Epidermal melanocyte (primary cell): ENCODE measurements at regions not wholly inside any gene's neighbourhood (a gene's known extent, or its start where the extent isn't known, plus 50 kb on each side); places are given as distances from the start of the nearest gene placed in this dataset.

ENCODE experiments used
- DNase-seq: peaks from one replicate; pipeline ENCODE4 v3.0.0; 2011; ENCODE audit warnings: low spot score; ENCODE audit not compliant: insufficient read length

DNA sequence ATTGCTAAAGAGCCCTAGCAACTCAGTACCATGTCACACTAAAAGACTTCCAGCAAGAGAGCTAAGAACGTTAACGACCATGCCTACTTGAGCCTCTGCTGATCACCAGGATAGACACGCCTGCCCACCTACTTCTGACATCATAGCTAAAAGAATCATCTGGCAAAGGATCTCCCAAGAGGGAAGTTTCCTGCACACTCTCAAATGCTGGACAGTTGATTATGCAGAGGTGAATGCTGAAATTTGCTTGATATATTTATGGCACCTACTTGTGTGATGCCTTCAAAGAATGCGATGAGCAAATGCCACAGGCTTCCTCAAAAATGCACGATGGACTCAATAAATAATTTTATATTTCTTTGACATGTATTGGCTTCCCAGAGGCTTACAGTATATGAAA is 113.6 kb downstream of the GALC start:
- DNase-seq: no peak

DNA sequence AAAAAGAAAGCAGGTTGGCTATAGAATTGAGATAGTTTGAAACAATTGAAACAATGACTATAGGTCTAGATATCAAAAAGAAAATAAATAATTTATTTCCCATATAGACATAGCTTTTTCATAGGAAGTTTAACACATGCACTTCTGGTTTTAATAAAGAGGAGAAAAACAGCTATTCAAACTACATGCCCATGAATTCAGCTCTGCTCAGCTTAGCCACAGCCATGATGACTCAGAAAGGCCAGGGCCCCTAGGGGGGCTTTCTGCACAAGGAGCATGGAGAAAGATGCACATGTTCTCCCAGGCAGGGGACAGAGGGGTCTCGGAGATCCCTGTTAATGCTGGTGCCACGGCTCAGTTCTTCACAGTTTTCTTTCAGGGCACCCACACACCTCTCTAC is 114.0 kb downstream of the GALC start:
- no peak for DNase-seq

GRCh38 chr14:87877877-87878276 is 115.1 kb downstream of the GALC start:
- no peak for DNase-seq

- DNase-seq: no peak
Observed at GRCh38 chr14:87874676-87875075, 118.3 kb downstream of the GALC start.

DNA sequence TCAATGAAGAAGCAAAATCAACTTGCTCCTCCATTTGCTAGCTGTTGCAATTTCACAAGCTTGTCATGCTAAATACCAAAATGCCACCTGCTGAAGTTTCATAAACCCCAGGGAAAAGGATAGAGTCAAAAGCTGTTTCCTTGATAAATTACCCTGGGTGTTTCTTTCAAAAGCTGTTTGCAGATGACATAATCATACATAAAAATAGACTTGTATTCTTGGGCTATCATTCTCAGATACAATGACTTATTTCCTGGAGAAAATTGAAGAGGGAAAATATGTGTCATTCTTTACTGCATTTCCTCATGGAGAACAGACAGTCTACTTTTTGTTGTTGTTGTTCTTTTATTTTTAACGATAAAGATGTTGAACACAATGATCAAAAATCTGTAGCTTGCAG is 119.2 kb downstream of the GALC start:
- DNase-seq: no peak

GRCh38 chr14:87869619-87870583 is 123.1 kb downstream of the GALC start:
- DNase-seq: no peak

GRCh38 chr14:87868920-87869319 is 124.1 kb downstream of the GALC start:
- DNase-seq: no peak

DNA sequence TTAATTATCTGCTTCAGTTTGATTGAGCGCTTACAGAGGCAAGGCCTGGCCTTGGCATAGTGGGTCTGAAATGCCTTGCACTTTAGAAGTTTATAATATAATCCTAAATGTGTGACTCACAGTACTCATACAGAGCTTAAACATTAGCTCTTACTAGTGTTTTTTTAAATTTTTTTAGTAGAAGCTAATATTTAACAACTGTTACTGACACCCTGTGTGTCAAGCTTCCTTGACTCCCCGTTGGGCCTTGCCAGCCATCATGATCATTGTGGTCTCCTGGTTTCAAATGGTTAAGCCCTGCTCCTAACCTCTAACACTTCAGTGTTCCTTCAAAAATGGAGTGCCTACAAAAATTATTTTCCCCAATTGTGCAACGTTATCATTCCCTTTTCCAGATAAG is 126.9 kb downstream of the GALC start:
- no peak for DNase-seq

DNA sequence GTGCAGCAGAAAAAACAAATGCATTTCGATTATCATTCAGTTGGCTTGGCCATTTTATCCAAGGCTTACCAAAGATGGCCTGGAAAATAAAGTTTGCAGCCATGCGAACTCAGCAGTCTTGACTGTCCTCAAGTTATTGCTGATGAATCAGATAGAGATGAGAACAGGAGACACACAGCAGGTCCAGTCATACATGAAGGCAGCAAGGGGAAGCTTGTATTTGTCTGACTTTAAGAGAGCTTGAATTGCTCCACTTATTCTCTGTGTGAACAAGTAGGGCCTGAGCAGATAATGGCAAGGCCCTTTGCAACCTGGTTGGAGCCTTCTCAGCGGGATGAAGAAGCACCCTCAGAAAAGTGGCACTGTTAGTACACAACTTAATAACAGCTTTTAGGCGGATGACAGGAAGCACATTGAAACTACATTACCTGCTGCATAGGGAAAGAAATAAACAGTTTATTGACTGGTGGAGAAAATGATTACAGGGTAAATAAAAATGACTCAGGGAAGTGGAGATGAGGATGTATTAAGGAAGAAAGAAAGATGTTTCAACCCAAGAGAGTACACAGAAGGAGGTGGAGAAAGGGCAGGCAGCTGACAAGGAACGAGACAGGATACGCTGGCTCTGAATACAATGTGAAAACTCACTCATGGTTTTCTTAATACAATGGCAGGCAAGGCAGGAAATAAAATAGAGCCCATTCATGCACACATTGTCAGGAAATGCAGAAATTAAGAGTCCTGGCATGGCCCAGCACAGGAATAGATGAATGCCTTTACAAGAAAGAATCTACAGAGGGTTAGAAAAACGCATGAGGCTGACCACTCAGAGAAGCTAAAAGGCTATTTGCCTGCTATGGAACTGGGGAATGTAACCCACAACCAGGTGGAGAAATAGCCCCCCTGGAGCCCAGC is 128.4 kb downstream of the GALC start:
- DNase-seq: no peak

- no peak for DNase-seq
Observed at GRCh38 chr14:87863047-87863446, 129.9 kb downstream of the GALC start.

- DNase-seq: no peak
Observed at GRCh38 chr14:87852107-87852506, 140.9 kb downstream of the GALC start.

GRCh38 chr14:87851190-87851589 is 141.8 kb downstream of the GALC start:
- DNase-seq: no peak

DNA sequence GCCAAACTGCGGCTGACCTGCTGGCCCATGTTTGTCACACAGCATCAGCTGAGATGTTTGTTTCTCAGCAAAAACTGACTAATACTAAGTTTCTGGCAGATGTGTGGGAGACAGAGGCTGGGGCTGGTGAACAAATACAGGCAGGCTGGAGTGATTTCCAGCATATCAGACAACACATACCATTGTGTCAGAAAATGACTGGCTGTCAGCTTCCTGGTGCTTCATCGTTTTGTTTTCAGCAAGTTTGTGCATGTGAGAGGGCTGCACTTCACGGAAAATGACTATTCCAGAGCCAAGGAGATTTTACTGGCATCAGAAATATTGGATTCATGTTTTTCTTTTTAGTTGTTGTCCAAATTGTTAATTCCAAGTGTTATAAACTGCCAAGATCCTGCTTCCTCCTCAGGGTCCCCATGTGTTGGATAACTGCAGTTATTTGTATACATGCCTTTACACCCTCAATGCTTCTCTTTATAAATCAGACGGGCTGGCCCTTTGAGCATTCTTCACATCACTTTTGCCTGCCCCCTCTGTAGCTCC is 145.7 kb downstream of the GALC start:
- no peak for DNase-seq

GRCh38 chr14:87840906-87841305 is 152.1 kb downstream of the GALC start:
- no peak for DNase-seq

GRCh38 chr14:87838931-87839330 is 154.1 kb downstream of the GALC start:
- DNase-seq: no peak

- DNase-seq: no peak
Observed at GRCh38 chr14:87837296-87837695, 155.7 kb downstream of the GALC start.

DNA sequence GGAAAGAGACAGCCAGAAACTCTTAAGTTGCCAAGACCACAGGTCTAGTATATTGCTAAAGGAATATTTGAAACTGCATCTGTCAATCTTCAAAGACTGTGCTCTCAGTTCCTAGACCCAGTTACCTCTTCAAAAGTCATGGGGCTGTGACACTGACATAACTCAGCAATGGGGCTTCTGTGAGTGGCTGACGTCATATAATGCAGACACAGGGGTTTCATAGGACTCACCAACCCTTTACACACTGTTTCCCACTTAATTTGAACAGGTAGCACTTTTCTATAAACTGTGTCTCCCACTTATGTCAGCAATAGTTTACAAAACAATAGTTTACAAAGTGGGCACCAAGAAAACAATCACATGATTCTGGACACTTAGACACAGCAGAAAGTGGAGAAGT is 158.4 kb downstream of the GALC start:
- DNase-seq: no peak

DNA sequence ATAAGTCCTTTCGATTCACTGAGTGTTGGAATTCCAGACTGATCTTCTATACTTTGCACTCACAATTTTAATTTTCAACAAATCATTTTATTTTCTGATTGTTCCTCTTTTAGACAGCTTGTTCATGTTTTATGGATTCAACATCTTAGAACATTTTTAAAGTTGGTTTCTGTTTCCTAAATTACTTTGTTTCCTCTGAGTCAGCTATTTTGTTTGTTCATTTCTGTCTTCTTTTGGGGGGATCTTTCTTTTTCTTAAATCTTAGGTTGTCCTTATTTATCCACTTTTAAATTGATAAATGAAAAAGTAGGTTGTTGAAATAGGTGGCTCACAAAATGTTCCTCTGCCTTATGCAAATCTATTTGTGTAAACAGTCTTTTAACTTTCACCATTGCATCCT is 160.0 kb downstream of the GALC start:
- no peak for DNase-seq

DNA sequence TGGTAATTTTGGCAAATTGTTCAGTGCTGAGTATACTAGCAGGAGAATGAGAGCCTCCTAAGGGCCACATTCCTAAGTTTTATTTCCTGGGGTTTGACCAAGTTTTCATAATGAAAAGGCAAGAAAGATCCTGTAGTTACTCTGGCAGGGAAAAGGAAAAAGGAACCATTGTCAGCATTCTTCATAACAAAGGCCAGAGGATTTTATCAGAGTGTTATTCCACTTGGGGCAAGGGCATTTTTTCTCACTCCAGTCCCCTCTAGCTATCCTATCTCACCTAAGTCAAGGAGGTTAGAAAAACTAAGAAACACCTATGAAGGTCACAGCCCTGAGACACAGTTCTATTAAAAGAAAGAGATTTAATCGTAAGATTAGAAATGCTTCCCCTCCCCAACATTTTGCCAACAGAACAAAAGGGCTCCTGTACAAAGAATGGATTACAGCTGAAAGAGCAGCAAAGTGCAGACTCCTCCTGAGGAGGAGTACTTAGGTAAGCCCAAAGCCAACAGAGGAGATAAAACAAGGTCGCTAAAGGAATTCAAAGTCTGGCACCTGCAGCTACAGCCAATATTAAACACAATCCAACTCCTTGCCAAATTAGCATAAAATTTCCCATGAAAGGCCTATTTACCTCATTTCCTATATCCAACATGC is 162.4 kb downstream of the GALC start:
- no peak for DNase-seq

GRCh38 chr14:87829543-87829942 is 163.4 kb downstream of the GALC start:
- DNase-seq: no peak

GRCh38 chr14:87824266-87824665 is 168.7 kb downstream of the GALC start:
- DNase-seq: no peak
